OCI-LY7 (cell line): ENCODE measurements at regions not wholly inside any gene's neighbourhood (a gene's known extent, or its start where the extent isn't known, plus 50 kb on each side); places are given as distances from the start of the nearest gene placed in this dataset.

Source experiments
- CTCF ChIP-seq: fragments of 200-600 bp; sonication (generic); conservative IDR thresholded peaks from 2 replicates; pipeline ENCODE4 v1.5.1; 2014; ENCODE audit warnings: mild to moderate bottlenecking, antibody characterized with exemption, low read length, moderate library complexity, mixed read lengths
- EZH2phosphoT487 ChIP-seq: fragments of 200-600 bp; sonication (generic); IDR thresholded peaks from 2 replicates; pipeline ENCODE4 v1.6.1; 2018; ENCODE audit warnings: low read depth, borderline replicate concordance, mild to moderate bottlenecking, mixed run types, antibody characterized with exemption, low read length, moderate library complexity, mixed read lengths

- no peak for TF ChIP-seq CTCF
- TF ChIP-seq EZH2phosphoT487, result no peak
These were observed 164.4 kb downstream of the CAND1 start for GRCh38 chr12:67433385-67434175.
